ENCODE measurements at regions not wholly inside any gene's neighbourhood (a gene's known extent, or its start where the extent isn't known, plus 50 kb on each side); places are given as distances from the start of the nearest gene placed in this dataset.

DNA sequence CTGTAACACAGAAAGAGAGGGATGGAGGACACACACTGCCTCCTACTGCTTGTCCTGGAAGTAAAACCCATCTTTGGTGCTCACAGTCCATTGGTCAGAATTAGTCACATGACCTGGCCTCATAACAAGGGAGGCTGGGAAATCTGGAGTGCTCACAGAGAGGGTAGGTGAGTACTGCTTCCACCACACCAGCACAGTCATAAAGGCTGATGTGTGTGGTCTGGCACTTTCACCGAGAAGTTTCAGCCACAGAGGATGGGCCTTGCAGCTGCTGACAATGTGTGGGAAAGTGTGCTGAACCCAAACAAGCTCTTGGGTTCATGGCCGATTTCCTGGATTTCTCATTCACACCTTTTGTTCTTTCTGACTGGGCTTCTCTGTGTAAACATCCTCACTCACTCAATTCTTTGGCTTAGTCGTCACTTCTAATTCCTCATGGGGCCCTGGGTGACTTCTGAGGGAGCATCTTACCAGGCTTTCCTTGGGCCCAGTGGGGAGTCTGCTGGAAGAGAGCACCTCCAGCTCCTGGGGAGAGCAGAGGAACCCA lies 100.7 kb downstream of the ASB7 start:
- no peak for DNase-seq (ENCODE audit: low spot score)

- no peak for DNase-seq (ENCODE audit: low spot score)
Observed at GRCh38 chr15:100703671-100704070, 101.3 kb downstream of the ASB7 start.

DNA sequence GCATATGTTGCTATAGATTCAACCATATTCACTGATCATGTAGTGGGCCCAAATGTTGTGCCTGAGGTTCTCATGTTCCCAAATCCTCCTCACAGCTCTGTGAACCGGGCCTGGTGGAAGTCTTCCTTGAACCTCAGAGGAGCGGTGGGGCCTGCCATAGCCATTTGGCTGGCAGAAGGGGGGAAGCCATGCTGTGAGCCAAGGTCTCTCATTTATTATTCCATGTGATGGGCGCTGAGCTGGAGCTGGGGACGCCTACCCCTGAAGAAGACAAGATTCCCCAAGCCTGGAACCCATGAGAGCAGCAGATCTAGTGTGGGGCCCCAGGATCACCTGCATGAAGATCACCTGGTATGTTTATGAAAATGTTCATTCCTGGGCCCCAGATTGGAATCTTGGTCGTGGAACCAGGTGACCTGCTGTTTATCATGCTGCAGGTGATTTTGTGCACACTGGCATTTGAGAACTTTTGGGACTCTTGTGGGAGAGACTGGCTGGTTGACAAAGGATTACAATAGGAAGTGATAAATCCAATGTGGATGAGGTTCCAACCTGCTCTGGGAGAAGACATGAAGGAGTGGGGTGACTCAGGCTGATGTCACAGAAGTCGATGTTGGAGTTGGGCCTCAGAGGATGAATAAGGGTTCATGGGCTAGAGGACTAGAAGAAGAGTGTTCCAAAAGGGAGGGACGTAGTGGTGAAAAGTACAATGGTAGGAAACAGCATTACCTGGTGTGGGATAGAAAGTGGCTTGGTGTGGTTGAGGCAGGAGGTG lies 102.1 kb downstream of the ASB7 start:
- no peak for DNase-seq (ENCODE audit: low spot score)

- DNase-seq (ENCODE audit: low spot score), result no peak
Observed at GRCh38 chr15:100705065-100705464, 102.7 kb downstream of the ASB7 start.

- no peak for DNase-seq (ENCODE audit: low spot score)
Observed at GRCh38 chr15:100705841-100706240, 103.5 kb downstream of the ASB7 start.

DNA sequence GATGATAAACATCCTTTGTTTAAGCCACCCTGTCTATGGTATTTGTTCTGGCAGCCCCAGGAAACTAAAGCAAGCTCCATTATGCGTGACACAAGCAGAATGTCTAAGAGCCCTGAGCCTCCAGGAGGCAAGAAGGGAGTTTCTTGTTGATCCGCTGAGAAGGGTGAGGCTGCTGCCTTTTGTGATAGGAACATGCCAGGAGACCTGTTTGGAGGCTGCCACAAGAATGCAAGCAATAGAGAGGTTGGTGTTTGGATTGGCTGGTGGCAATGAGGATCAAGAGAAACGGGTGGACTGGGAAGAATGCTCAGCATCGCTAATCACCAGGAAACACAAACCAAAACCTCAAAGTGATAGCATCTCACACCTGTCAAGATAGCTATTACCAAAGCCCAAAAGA lies 104.8 kb downstream of the ASB7 start:
- no peak for DNase-seq (ENCODE audit: low spot score)

GRCh38 chr15:100708916-100709315 lies 106.5 kb downstream of the ASB7 start:
- DNase-seq (ENCODE audit: low spot score), result no peak

DNA sequence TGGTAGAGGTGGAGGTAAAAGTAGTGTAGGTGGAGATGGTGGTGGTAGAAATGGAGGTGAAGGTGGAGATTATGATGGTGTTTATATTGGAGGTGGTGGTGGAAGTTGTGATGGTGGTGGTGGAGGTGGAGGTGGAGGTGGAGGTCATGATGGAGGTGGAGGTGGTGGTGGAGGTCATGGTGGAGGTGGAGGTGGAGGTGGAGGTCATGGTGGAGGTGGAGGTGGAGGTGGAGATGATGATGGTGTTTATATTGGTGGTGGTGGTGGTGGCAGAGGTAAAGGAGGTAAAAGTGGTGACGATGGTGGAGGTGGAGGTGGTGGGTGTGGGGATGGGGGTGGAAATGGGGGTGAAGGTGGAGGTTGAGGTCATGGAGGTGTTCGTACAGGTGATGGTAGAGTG lies 107.8 kb downstream of the ASB7 start:
- no peak for DNase-seq (ENCODE audit: low spot score)

DNA sequence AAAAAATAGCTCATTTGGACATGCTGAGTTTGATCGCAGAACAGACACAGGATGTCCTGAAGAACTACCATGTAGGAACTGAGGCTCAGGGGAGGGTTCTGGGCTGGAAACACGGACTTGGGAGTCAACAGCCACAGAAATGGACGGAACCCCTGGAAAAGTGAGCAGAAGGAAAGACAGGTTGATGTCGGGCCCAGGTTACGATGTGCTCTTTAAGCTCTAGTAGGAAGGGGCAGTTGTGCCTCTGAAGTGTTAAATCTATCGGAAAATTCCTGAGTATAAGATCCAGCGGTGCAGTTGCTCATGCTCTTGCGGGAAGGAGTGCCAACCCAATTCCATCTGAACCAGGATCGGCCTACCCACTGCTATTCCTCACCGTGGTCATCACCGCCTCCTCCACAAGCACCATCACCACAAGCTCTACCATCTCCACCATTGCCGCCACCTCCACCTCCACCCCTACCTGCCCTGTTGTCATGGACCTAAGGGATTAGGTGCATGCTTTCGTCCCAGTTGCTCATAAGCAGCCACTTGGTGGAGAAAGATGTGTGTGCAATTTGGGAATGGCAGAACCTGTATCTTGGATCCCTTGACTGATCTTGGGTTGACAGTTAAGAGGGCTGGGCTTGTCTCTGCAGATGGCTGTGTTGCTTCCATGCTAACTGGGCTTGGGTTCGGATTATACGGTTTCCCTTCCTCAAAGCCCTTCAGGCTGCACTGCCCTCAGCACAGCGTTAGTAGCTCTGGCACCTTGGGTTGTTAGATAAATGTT lies 108.5 kb downstream of the ASB7 start:
- DNase-seq (ENCODE audit: low spot score), result no peak

- DNase-seq (ENCODE audit: low spot score), result no peak
Observed at GRCh38 chr15:100711516-100712021, 109.2 kb downstream of the ASB7 start.

GRCh38 chr15:100712226-100712625 lies 109.8 kb downstream of the ASB7 start:
- DNase-seq (ENCODE audit: low spot score), result no peak

DNA sequence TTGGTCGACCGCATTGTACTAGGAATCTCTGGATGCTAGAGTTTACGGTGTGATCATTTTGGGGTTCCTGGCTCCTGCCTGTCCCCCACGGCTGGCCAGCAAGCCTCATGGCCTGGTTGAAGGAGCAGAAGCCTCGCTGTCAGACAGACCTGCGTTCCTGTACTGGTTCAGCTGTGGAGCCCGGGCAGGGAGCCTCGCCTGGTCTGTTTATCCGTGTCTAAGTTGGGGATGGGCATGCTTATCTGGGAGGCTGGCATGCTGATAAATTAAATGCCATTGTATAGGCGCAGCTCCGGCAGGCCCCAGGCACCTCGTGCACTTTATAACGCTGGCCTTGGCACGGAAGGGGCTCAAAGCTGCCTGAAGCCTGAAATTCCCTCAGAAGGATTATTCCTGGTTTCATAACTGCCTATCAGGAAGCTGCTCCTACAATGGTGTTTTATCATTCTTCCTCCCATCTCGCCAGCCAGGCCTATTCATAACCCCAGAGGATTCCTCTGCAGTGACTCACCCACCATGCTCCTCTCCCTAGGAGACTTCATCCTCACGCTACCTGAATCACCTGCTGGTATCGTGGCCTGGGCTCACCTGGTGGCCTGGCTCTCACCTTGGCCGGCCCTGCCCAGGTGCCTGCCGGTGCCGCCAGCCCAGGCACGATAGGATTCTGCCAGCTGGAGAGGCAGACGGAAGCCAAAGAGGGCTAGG lies 110.9 kb downstream of the ASB7 start:
- DNase-seq (ENCODE audit: low spot score), result no peak

DNA sequence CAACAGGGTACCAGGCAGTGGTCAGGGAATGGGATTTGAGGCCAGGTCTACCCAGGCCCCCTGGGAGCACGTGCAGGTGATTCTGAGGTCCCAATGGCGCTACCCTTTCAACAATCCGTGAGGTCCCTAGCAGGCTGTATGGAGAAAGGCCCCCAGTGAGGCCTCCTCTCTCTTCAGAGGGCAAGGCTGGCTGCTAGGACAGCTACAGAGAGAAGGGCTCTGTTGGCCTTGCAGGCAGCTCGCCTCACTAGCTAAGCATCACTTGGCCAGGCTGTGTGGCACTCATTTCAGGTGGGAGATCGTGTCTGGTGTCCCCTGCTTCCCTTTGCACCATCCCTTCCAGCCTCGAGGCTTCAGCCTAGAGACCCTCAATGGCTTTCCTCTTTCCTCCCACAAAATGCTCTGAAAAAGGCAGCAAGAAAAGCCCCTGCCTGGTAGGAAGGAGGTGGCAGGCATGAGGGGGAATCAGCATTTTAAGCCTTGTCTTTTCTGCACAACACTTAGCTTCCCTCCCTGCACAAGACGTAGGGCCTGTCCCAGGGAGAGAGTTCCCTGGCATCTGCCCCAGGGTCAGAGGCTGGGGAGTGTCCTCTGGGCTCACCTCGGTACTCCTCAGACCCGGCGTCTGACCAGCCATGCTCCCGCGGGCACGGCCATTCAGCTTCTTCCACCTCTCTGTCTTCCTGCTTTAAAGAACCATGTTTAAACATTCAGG lies 111.8 kb downstream of the ASB7 start:
- no peak for DNase-seq (ENCODE audit: low spot score)

DNA sequence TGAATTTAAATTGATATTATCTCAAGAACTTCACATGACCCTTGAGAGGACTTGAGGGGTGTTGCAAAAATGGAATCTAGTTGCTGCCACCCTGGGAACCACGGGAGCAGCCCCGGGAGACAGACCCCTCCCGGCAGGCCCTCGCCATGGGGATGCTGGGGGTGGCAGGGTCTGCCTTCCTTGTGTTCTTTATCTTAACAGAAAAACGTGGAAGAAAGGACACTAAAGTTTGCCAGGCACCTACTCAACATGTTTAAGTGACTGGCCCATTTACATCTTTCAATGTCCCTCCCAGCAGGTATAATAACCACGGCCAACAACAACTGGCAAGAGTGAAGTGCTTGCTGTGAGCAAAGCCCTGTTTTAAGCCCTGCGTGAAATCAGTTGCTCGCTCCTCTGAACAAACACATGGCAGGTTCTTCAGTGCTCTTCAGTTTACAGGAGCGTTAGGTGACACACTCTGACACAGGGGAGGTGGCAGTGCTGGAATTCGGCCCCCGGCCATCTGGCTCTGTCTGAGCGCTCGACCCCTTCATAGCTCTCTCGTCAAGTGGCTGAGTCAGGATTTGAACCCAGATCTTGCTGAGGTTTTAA lies 112.5 kb downstream of the ASB7 start:
- DNase-seq (ENCODE audit: low spot score), result no peak

DNA sequence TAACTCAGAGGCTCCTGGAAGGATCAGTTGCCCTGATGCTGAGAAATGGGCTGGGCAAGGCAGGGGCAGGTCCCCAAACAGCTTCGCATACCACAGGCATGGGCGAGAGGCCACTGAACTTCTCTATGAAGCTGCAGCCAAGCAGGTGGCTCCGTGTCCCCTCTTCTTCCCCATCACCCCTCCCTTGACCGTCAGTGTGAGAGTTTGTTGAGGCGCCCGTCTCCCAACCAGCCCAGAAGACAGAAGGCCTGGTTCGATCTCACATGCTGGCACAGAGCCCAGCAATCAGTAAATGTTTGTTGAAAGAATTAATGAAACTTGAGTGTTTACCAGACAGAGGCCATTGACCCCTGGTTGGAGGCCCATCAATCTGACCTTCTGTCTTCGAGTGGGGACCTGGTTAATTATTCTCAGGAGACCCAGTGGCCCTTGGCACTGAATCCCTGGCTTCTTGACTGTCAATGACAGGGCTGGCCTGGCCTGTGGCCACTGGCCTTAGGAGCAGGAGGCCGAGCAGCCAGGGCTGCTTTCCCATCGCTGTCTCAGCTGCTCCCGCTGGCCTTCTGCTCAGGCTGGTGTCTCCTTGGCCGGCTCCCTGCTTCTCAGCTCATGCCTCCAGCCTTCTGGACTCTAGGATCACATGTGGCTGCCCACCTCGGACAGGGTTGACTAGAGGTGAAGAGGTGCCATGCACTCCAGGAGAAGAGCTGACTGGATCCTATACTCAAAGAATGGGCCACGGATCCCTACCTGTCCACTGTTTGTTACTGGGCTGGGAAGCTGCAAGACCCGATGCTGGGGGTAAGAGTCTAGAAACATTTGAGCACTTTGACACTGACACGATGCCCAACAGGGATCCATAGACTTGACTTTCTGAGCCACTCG lies 113.4 kb downstream of the ASB7 start:
- peak; percentile 78 for DNase-seq (ENCODE audit: low spot score)

- no peak for DNase-seq (ENCODE audit: low spot score)
Observed at GRCh38 chr15:100716456-100717085, 114.2 kb downstream of the ASB7 start.

DNA sequence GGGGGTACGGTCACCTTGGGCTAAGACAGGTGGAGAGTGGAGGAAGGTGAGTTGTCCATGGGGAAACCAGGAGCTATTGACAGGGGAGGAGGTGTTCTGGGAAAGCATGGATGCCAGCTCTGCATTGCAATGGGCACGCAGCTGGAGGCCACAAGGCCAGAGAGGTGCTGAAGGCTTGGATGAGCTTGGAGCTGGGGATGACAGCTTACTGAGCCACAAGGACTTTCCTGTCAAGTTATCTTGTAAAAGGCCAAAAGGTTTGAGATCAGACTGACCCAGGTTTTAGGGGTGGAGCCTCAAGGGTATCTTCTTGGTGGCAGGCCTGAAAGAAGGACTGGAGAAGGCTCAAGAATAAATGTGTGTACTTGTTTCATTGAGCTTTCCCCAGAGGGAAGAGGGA lies 115.2 kb downstream of the ASB7 start:
- no peak for DNase-seq (ENCODE audit: low spot score)

DNA sequence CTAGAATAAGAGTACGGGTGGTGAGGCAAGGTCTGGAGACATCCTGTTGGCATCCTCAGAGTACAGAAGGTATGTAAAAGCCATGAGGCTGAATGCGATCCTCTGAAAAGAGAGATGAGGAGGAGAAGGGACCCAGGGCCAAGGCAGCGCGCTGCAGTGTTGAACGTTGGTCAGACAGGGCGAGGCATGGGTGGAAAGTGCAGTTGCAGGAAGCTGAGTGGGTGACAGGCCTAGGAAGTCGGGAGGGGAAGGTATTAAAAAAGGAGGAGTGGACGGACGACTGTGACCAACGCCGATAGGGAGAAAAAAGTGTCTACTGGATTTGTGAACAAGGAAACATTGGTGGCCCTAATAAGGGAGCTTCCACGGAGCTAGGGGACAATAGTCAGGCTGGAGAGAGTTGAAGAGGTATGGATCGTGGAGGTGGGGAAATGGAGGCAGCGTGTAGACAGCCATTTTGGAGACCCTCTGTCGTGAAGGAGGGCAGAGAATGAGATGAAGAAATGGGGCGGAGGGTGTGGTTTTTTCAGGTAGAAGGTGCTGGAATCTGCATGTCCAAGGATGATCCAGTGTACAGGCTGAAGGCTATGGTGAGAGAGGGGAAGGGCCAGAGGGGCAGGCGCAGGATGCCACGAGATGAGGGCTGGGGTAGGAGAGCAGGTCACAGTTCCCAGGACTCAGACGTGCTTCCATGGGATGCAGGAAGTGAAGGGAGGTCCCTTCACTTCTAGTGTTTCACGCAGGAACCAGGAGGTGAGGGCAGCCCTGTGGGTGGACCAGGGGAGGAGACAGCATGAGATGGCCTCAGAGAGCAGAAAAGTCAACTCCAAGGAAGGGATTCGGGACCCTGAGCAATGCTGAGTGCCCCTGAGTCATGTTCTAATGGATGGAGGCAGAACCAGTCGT lies 115.9 kb downstream of the ASB7 start:
- DNase-seq (ENCODE audit: low spot score), result no peak

Measured in HuH-7 (cell line).